ENCODE measurements at regions not wholly inside any gene's neighbourhood (a gene's known extent, or its start where the extent isn't known, plus 50 kb on each side); places are given as distances from the start of the nearest gene placed in this dataset.

DNA sequence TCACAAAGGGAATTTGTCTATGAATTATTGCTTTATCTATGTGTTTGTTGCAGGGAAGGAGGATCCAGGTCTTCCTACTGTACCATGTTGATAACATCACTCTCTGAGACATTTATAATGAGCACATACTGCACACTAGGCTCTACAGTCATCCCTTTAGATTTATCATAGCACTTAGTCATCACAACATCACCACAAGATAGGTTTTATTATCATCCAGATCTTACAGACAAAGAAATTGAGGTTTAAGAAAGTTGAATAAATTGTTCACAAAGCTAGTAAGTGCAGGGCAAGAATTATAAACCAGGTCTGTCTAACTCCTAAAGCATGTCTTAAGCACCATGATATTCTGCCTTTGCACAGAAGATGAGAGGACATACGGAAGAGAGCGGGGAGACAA is 121.1 kb upstream of the ST6GALNAC5 start:
- TF ChIP-seq, protein P1, sequence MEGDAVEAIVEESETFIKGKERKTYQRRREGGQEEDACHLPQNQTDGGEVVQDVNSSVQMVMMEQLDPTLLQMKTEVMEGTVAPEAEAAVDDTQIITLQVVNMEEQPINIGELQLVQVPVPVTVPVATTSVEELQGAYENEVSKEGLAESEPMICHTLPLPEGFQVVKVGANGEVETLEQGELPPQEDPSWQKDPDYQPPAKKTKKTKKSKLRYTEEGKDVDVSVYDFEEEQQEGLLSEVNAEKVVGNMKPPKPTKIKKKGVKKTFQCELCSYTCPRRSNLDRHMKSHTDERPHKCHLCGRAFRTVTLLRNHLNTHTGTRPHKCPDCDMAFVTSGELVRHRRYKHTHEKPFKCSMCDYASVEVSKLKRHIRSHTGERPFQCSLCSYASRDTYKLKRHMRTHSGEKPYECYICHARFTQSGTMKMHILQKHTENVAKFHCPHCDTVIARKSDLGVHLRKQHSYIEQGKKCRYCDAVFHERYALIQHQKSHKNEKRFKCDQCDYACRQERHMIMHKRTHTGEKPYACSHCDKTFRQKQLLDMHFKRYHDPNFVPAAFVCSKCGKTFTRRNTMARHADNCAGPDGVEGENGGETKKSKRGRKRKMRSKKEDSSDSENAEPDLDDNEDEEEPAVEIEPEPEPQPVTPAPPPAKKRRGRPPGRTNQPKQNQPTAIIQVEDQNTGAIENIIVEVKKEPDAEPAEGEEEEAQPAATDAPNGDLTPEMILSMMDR (CRISPR knock-in tag; IDR thresholded peaks at IDR 0.05) = no peak
- TF ChIP-seq ZNF619 (CRISPR knock-in tag; IDR thresholded peaks at IDR 0.05) = no peak
- no peak for TF ChIP-seq BHLHE40 (IDR thresholded peaks at IDR 0.05; ENCODE audit: low read length)
- no peak for TF ChIP-seq NFKBIZ (CRISPR knock-in tag; IDR thresholded peaks at IDR 0.05)

Data from HepG2 (cell line).